IMR-90 (cell line): ENCODE measurements at regions not wholly inside any gene's neighbourhood (a gene's known extent, or its start where the extent isn't known, plus 50 kb on each side); places are given as distances from the start of the nearest gene placed in this dataset.

ENCODE experiments used
- ATAC-seq: fragments of 200-7000 bp; cut with Tn5 transposase; 2 replicates; pipeline ENCODE4 v1.9.1; 2020; ENCODE audit warnings: low read depth, mild to moderate bottlenecking, moderate library complexity
- BruUV-seq: library from RNA; stranded (reverse); fragments of 400-500 nt; replicated peaks from 2 replicates; lab custom pipeline; 2021; lab: Mats Ljungman, UMichigan
- CTCF ChIA-PET: fragments of 300-600 bp; formaldehyde crosslinking; extraction: SDS; loops from one replicate; lab custom pipeline; 2021; ENCODE audit warnings: antibody characterized with exemption; lab: Yijun Ruan, JAX
- POLR2A ChIA-PET: fragments of 300-600 bp; sonication (Branson Sonifier 250); formaldehyde crosslinking; loops from one replicate; lab custom pipeline; 2022; ENCODE audit warnings: antibody characterized with exemption; ENCODE audit not compliant: unreplicated experiment; lab: Charles Lee
- DNase-seq: peaks from one replicate; pipeline ENCODE4 v3.0.0; 2013
- H2AFZ ChIP-seq: replicated peaks from 2 replicates; pipeline ENCODE3; 2013; ENCODE audit warnings: low read length, mild to moderate bottlenecking; ENCODE audit not compliant: poor library complexity
- H2AK5ac ChIP-seq: 2 replicates; pipeline ENCODE4 v1.6.1; 2013; ENCODE audit warnings: low read depth, low read length, inconsistent platforms
- H2AK9ac ChIP-seq: replicated peaks from 2 replicates; pipeline ENCODE3; 2013; ENCODE audit warnings: mild to moderate bottlenecking, low read depth, low read length, moderate library complexity; ENCODE audit not compliant: poor library complexity
- H2BK120ac ChIP-seq: 2 replicates; pipeline ENCODE4 v1.6.1; 2013; ENCODE audit warnings: low read depth, low read length, inconsistent platforms
- H2BK15ac ChIP-seq: 3 replicates; pipeline ENCODE4 v1.6.1; 2013; ENCODE audit warnings: low read depth, low read length, inconsistent platforms
- H2BK20ac ChIP-seq: 2 replicates; pipeline ENCODE4 v1.6.1; 2013; ENCODE audit warnings: low read depth, mild to moderate bottlenecking, inconsistent platforms, low read length, moderate library complexity
- H2BK5ac ChIP-seq: 2 replicates; pipeline ENCODE4 v1.6.1; 2013; ENCODE audit warnings: mild to moderate bottlenecking, low read depth, low read length, inconsistent platforms; ENCODE audit not compliant: poor library complexity, severe bottlenecking
- H3K14ac ChIP-seq: replicated peaks from 2 replicates; pipeline ENCODE4 v1.6.1; 2013; ENCODE audit warnings: low read depth, low read length, inconsistent platforms
- H3K18ac ChIP-seq: 2 replicates; pipeline ENCODE4 v1.6.1; 2013; ENCODE audit warnings: low read depth, low read length, control low read depth
- H3K23ac ChIP-seq: 2 replicates; pipeline ENCODE4 v1.6.1; 2013; ENCODE audit warnings: low read depth, low read length, inconsistent platforms
- H3K27ac ChIP-seq: 2 replicates; pipeline ENCODE4 v1.5.1; 2013; ENCODE audit warnings: mild to moderate bottlenecking, control low read depth, low read length; ENCODE audit not compliant: insufficient read depth
- H3K27me3 ChIP-seq: 2 replicates; pipeline ENCODE4 v1.6.1; 2013; ENCODE audit warnings: low read length; ENCODE audit not compliant: control insufficient read depth, insufficient read depth
- H3K36me3 ChIP-seq: 2 replicates; pipeline ENCODE4 v1.6.1; 2013; ENCODE audit warnings: low read length, mixed read lengths; ENCODE audit not compliant: control insufficient read depth, insufficient read depth
- H3K4ac ChIP-seq: 2 replicates; pipeline ENCODE4 v1.6.1; 2013; ENCODE audit warnings: low read depth, low read length, inconsistent platforms
- H3K4me1 ChIP-seq: 2 replicates; pipeline ENCODE4 v1.6.1; 2013; ENCODE audit warnings: low read length, mixed read lengths; ENCODE audit not compliant: control insufficient read depth, insufficient read depth
- H3K4me2 ChIP-seq: 2 replicates; pipeline ENCODE4 v1.6.1; 2013; ENCODE audit warnings: low read depth, mild to moderate bottlenecking, control low read depth, low read length, moderate library complexity
- H3K4me3 ChIP-seq: 2 replicates; pipeline ENCODE4 v1.5.1; 2013; ENCODE audit warnings: low read depth, mild to moderate bottlenecking, control low read depth, low read length, moderate library complexity; ENCODE audit not compliant: insufficient read depth
- H3K56ac ChIP-seq: 2 replicates; pipeline ENCODE4 v1.6.1; 2013; ENCODE audit warnings: low read length, inconsistent platforms; ENCODE audit not compliant: insufficient read depth; ENCODE audit errors: extremely low read depth
- H3K79me1 ChIP-seq, 2 experiments: 2 replicates each; pipeline ENCODE4 v1.6.1; 2013; ENCODE audit warnings: low read length in 2 of 2, inconsistent platforms in 1 of 2, low read depth in 1 of 2
- H3K9ac ChIP-seq: 2 replicates; pipeline ENCODE4 v1.6.1; 2013; ENCODE audit warnings: low read depth, low read length, control low read depth
- H3K9me1 ChIP-seq: 2 replicates; pipeline ENCODE4 v1.6.1; 2013; ENCODE audit warnings: low read length, inconsistent platforms; ENCODE audit not compliant: insufficient read depth
- H3K9me3 ChIP-seq: 2 replicates; pipeline ENCODE4 v1.6.1; 2013; ENCODE audit warnings: low read length; ENCODE audit not compliant: control insufficient read depth, insufficient read depth
- H4K20me1 ChIP-seq: 2 replicates; pipeline ENCODE4 v1.6.1; 2013; ENCODE audit warnings: low read length, inconsistent platforms; ENCODE audit not compliant: insufficient read depth
- H4K5ac ChIP-seq: 2 replicates; pipeline ENCODE4 v1.6.1; 2013; ENCODE audit warnings: mild to moderate bottlenecking, low read depth, low read length, control low read depth
- H4K8ac ChIP-seq, 2 experiments: 2 replicates each; pipeline ENCODE4 v1.6.1; 2013; ENCODE audit warnings: low read depth in 2 of 2, low read length in 2 of 2, control low read depth in 1 of 2, inconsistent platforms in 1 of 2
- H4K91ac ChIP-seq: 2 replicates; pipeline ENCODE4 v1.6.1; 2013; ENCODE audit warnings: low read depth, low read length, inconsistent platforms; ENCODE audit not compliant: insufficient read depth
- BHLHE40 ChIP-seq: fragments of 150-350 bp; IDR thresholded peaks from 2 replicates; pipeline ENCODE4 v1.6.1; 2016; ENCODE audit warnings: mild to moderate bottlenecking, low read depth, low read length
- CEBPB ChIP-seq: IDR thresholded peaks from 2 replicates; pipeline ENCODE4 v1.6.1; 2012; ENCODE audit warnings: low read depth, low read length, improper control_type of control experiment
- CHD1 ChIP-seq: IDR thresholded peaks from 2 replicates; pipeline ENCODE4 v1.6.1; 2012; ENCODE audit warnings: low read depth, low read length, improper control_type of control experiment
- FOS ChIP-seq: fragments of 150-350 bp; IDR thresholded peaks from 2 replicates; pipeline ENCODE4 v1.6.1; 2016; ENCODE audit warnings: low read depth, low read length
- MAFK ChIP-seq: IDR thresholded peaks from 2 replicates; pipeline ENCODE4 v1.6.1; 2012; ENCODE audit warnings: low read depth, low read length, improper control_type of control experiment
- MAZ ChIP-seq: IDR thresholded peaks from 2 replicates; pipeline ENCODE4 v1.6.1; 2012; ENCODE audit warnings: low read depth, mild to moderate bottlenecking, low read length, improper control_type of control experiment, moderate library complexity, borderline replicate concordance
- POLR2A ChIP-seq: IDR thresholded peaks from 2 replicates; pipeline ENCODE4 v1.6.1; 2012; ENCODE audit warnings: mild to moderate bottlenecking, low read depth, low read length
- RAD21 ChIP-seq: IDR thresholded peaks from 2 replicates; pipeline ENCODE4 v1.6.1; 2012; ENCODE audit warnings: low read length, improper control_type of control experiment
- RCOR1 ChIP-seq: IDR thresholded peaks from 2 replicates; pipeline ENCODE4 v1.6.1; 2012; ENCODE audit warnings: mild to moderate bottlenecking, low read length, improper control_type of control experiment; ENCODE audit not compliant: insufficient replicate concordance
- RFX5 ChIP-seq: IDR thresholded peaks from 2 replicates; pipeline ENCODE4 v1.8.0; 2012; ENCODE audit warnings: low read depth, mild to moderate bottlenecking, low read length, moderate library complexity
- SMC3 ChIP-seq: fragments of 150-350 bp; IDR thresholded peaks from 2 replicates; pipeline ENCODE4 v1.6.1; 2016; ENCODE audit warnings: low read depth, mild to moderate bottlenecking, antibody characterized with exemption, low read length, moderate library complexity
- WGBS, 2 experiments: methylation state at CpG; one replicate each; pipeline versions ENCODE4 v1.1.5 to v1.1.7; 2013; ENCODE audit warnings: missing lambda C conversion rate in 2 of 2; ENCODE audit not compliant: insufficient read length in 1 of 2; ENCODE audit errors: extremely low coverage in 2 of 2; 5-methylcytosine and 5-hydroxymethylcytosine counted together
- dilution Hi-C: fragments of 300-500 bp; cut with HindIII; formaldehyde crosslinking; loops from one replicate; pipeline ENCODE4 v1.14.3; 2018; ENCODE audit warnings: low sequenced_read_pairs; ENCODE audit not compliant: unreplicated experiment
- in situ Hi-C: fragments of 300-500 bp; cut with MboI; formaldehyde crosslinking; loops from 3 replicates; pipeline ENCODE4 v1.14.3; 2019; ENCODE audit warnings: low sequenced_read_pairs, inconsistent platforms, mixed read lengths
- intact Hi-C: fragments of 100-400 bp; cut with micrococcal nuclease; formaldehyde crosslinking; loops from 2 replicates; pipeline ENCODE4 v1.10.0; 2022
- TF ChIP-seq, protein P1 (sequence below): conservative IDR thresholded peaks from 2 replicates; pipeline ENCODE4 v1.5.1; 2012; ENCODE audit warnings: mild to moderate bottlenecking, low read depth, low read length, improper control_type of control experiment
- TF ChIP-seq, protein P2 (sequence below): fragments of 150-350 bp; IDR thresholded peaks from 2 replicates; pipeline ENCODE4 v1.6.1; 2016; ENCODE audit warnings: low read depth, mild to moderate bottlenecking, low read length, moderate library complexity, borderline replicate concordance
- TF ChIP-seq, protein P3 (sequence below): fragments of 150-350 bp; IDR thresholded peaks from 2 replicates; pipeline ENCODE4 v1.6.1; 2017; ENCODE audit warnings: mild to moderate bottlenecking, antibody characterized with exemption, low read length, low read depth

DNA sequence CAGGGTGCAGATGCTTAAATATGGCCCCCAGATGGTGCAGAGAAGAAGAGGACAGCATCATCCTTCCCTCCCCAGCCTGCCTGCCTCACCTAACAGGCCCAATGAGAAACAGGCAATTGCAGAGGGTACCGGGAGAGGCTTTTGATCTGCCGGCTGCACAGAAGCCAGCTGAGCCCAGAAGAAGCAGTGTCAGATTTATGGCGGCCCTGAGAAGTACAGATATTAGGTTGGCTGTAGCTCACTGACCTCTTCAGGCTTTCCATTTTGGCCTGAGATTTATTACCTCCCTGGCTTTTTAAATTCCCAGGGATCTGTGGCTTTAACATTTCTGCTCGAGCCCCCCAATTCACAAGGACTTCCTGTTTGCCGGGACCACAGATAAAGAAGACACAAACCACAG lies 278.7 kb downstream of the EN1 start:
- Histone ChIP-seq H2BK20ac (no peak overlapping the region), H3K36me3 (no peaks in the 10 kb centered on the region), H3K18ac (no peak overlapping the region), H3K79me1 (no peaks in the 10 kb centered on the region), H2AK5ac (no peak overlapping the region), H3K9ac (no peak overlapping the region), H4K8ac (no peak overlapping the region), H3K27ac (no peak overlapping the region), H2BK5ac (no peak overlapping the region), H4K91ac (no peak overlapping the region), H2AFZ (no peak overlapping the region), H3K27me3 (no peaks in the 10 kb centered on the region; the same call in 1 of the 2 replicates), H2AK9ac (no peak overlapping the region), H2BK15ac (no peak overlapping the region), H4K5ac (no peak overlapping the region), H3K9me3 (no peaks in the 10 kb centered on the region), H3K23ac (no peak overlapping the region), H2BK120ac (no peak overlapping the region), H4K20me1 (no peaks in the 10 kb centered on the region), H3K14ac (no peak overlapping the region), H3K9me1 (no peaks in the 10 kb centered on the region), H3K4me1 (no peaks in the 10 kb centered on the region), H3K4me2 (no peak overlapping the region), H3K4ac (no peak overlapping the region), H3K4me3 (no peak overlapping the region), H3K56ac (no peak overlapping the region)
- intact Hi-C loops: no loop called here
- WGBS, 2 experiments: no CpG with 5 or more reads among the region's 5 CpGs
- DNase-seq: no peak
- TF ChIP-seq, protein P1, sequence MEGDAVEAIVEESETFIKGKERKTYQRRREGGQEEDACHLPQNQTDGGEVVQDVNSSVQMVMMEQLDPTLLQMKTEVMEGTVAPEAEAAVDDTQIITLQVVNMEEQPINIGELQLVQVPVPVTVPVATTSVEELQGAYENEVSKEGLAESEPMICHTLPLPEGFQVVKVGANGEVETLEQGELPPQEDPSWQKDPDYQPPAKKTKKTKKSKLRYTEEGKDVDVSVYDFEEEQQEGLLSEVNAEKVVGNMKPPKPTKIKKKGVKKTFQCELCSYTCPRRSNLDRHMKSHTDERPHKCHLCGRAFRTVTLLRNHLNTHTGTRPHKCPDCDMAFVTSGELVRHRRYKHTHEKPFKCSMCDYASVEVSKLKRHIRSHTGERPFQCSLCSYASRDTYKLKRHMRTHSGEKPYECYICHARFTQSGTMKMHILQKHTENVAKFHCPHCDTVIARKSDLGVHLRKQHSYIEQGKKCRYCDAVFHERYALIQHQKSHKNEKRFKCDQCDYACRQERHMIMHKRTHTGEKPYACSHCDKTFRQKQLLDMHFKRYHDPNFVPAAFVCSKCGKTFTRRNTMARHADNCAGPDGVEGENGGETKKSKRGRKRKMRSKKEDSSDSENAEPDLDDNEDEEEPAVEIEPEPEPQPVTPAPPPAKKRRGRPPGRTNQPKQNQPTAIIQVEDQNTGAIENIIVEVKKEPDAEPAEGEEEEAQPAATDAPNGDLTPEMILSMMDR: no peak
- TF ChIP-seq, protein P2, sequence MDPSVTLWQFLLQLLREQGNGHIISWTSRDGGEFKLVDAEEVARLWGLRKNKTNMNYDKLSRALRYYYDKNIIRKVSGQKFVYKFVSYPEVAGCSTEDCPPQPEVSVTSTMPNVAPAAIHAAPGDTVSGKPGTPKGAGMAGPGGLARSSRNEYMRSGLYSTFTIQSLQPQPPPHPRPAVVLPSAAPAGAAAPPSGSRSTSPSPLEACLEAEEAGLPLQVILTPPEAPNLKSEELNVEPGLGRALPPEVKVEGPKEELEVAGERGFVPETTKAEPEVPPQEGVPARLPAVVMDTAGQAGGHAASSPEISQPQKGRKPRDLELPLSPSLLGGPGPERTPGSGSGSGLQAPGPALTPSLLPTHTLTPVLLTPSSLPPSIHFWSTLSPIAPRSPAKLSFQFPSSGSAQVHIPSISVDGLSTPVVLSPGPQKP: no peak
- TF ChIP-seq POLR2A (no peak), RAD21 (no peak), SMC3 (no peak), RFX5 (no peak), CEBPB (no peak), MAZ (no peak), CHD1 (no peak), BHLHE40 (no peak), FOS (no peak), RCOR1 (no peak), MAFK (no peak)
- TF ChIP-seq, protein P3, sequence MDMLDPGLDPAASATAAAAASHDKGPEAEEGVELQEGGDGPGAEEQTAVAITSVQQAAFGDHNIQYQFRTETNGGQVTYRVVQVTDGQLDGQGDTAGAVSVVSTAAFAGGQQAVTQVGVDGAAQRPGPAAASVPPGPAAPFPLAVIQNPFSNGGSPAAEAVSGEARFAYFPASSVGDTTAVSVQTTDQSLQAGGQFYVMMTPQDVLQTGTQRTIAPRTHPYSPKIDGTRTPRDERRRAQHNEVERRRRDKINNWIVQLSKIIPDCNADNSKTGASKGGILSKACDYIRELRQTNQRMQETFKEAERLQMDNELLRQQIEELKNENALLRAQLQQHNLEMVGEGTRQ: no peak
- ChIA-PET CTCF (no interaction called here), POLR2A (no interaction called here)
- no TSS peak for BruUV-seq
- in situ Hi-C loops: no loop called here
- dilution Hi-C loops: no loop called here
- no peak for ATAC-seq
